ENCODE measurements at regions not wholly inside any gene's neighbourhood (a gene's known extent, or its start where the extent isn't known, plus 50 kb on each side); places are given as distances from the start of the nearest gene placed in this dataset.

- no peak overlapping the region for H3K4me3 ChIP-seq (ENCODE audit: low read depth, low read length)
- DNase-seq (ENCODE audit: low read depth): no peak
- TF ChIP-seq CTCF (IDR thresholded peaks at IDR 0.05; ENCODE audit: low read depth, low read length, missing control alignments): no peak
Measured at GRCh38 chr4:4759232-4759631, 100.2 kb upstream of the MSX1 start.

- TF ChIP-seq CTCF (IDR thresholded peaks at IDR 0.05; ENCODE audit: low read depth, low read length, missing control alignments): no peak
- H3K4me3 ChIP-seq (ENCODE audit: low read depth, low read length): no peak overlapping the region
- peak; percentile 76 for DNase-seq (ENCODE audit: low read depth)
Measured at GRCh38 chr4:4758681-4759080, 100.8 kb upstream of the MSX1 start.

GRCh38 chr4:4755306-4755705 is 104.2 kb upstream of the MSX1 start:
- no peak for DNase-seq (ENCODE audit: low read depth)
- H3K4me3 ChIP-seq (ENCODE audit: low read depth, low read length): no peak overlapping the region
- TF ChIP-seq CTCF (IDR thresholded peaks at IDR 0.05; ENCODE audit: low read depth, low read length, missing control alignments): peak; percentile 11

- DNase-seq (ENCODE audit: low read depth): no peak
- no peak overlapping the region for H3K4me3 ChIP-seq (ENCODE audit: low read depth, low read length)
- TF ChIP-seq CTCF (IDR thresholded peaks at IDR 0.05; ENCODE audit: low read depth, low read length, missing control alignments): no peak
Measured at GRCh38 chr4:4754641-4755040, 104.8 kb upstream of the MSX1 start.

GRCh38 chr4:4753643-4754042 is 105.8 kb upstream of the MSX1 start:
- no peak for DNase-seq (ENCODE audit: low read depth)
- H3K4me3 ChIP-seq (ENCODE audit: low read depth, low read length): no peak overlapping the region
- TF ChIP-seq CTCF (IDR thresholded peaks at IDR 0.05; ENCODE audit: low read depth, low read length, missing control alignments): no peak

- no peak for DNase-seq (ENCODE audit: low read depth)
Measured at GRCh38 chr4:4752576-4753401, 106.7 kb upstream of the MSX1 start.

More at GRCh38 chr4:4752576-4753401, 106.7 kb upstream of the MSX1 start:
- TF ChIP-seq CTCF (IDR thresholded peaks at IDR 0.05; ENCODE audit: low read depth, low read length, missing control alignments): no peak
- no peak overlapping the region for H3K4me3 ChIP-seq (ENCODE audit: low read depth, low read length)
